Activated CD4-positive, alpha-beta memory T cell treated with anti-CD3 and anti-CD28 coated beads, Interleukin-2, amount 10 ng/mL, durations not matched to agents 7 days and 5 days (primary cell): ENCODE measurements at regions not wholly inside any gene's neighbourhood (a gene's known extent, or its start where the extent isn't known, plus 50 kb on each side); places are given as distances from the start of the nearest gene placed in this dataset.

Source experiments
- CTCF ChIA-PET: fragments of 350-600 bp; sonication (Branson Sonifier 250); formaldehyde crosslinking; loops from one replicate; lab custom pipeline; 2021; ENCODE audit warnings: antibody characterized with exemption, inconsistent platforms; lab: Charles Lee
- POLR2A ChIA-PET: fragments of 350-600 bp; sonication (Branson Sonifier 250); formaldehyde crosslinking; loops from one replicate; lab custom pipeline; 2021; ENCODE audit warnings: antibody characterized with exemption; lab: Charles Lee
- DNase-seq: peaks from one replicate; pipeline ENCODE4 v3.0.0-alpha.2; 2020
- H3K27ac Mint-ChIP-seq: one replicate; pipeline ENCODE4 v1.8.0; 2021; ENCODE audit warnings: mild to moderate bottlenecking, mixed read lengths
- H3K27me3 Mint-ChIP-seq: one replicate; pipeline ENCODE4 v1.8.0; 2021; ENCODE audit warnings: mixed read lengths
- H3K36me3 Mint-ChIP-seq: one replicate; pipeline ENCODE4 v1.8.0; 2021; ENCODE audit warnings: low read depth, mixed read lengths
- H3K4me1 Mint-ChIP-seq: one replicate; pipeline ENCODE4 v1.8.0; 2021; ENCODE audit warnings: mixed read lengths
- H3K4me3 Mint-ChIP-seq: one replicate; pipeline ENCODE4 v1.8.0; 2021; ENCODE audit warnings: mild to moderate bottlenecking, mixed read lengths
- H3K9me3 Mint-ChIP-seq: one replicate; pipeline ENCODE4 v1.8.0; 2021; ENCODE audit warnings: mixed read lengths

GRCh38 chr9:126750941-126751725, 53.7 kb upstream of the ZBTB43 start:
- no peak overlapping the region for H3K27ac Mint-ChIP-seq
- H3K4me1 Mint-ChIP-seq = peaks cover 22% of the 10 kb centered on the region
- peaks cover 31% of the 10 kb centered on the region for H3K27me3 Mint-ChIP-seq
- no peaks in the 10 kb centered on the region for H3K9me3 Mint-ChIP-seq
- no peak for DNase-seq
- no peak overlapping the region for H3K4me3 Mint-ChIP-seq
- POLR2A ChIA-PET = no interaction called here
- CTCF ChIA-PET = interaction anchor here (1.2 kb wide), 1 partner anchor 61 kb away, joined by 3 read pairs; no protein-coding TSS in a partner anchor
- H3K36me3 Mint-ChIP-seq = no peaks in the 10 kb centered on the region

GRCh38 chr9:126752376-126752775, 52.5 kb upstream of the ZBTB43 start:
- H3K9me3 Mint-ChIP-seq = no peaks in the 10 kb centered on the region

GRCh38 chr9:126752881-126753670, 51.8 kb upstream of the ZBTB43 start:
- ChIA-PET POLR2A (interaction anchor here (0.7 kb wide), 1 partner anchor 30 kb away, joined by 3 read pairs; no protein-coding TSS in a partner anchor), CTCF (interaction anchor here (1.1 kb wide), 1 partner anchor 47 kb away, joined by 3 read pairs; no protein-coding TSS in a partner anchor)
- H3K27me3 Mint-ChIP-seq = peaks cover 23% of the 10 kb centered on the region

More at GRCh38 chr9:126752376-126752775, 52.5 kb upstream of the ZBTB43 start:
- Mint-ChIP-seq H3K27me3 (peaks cover 28% of the 10 kb centered on the region), H3K4me1 (peaks cover 15% of the 10 kb centered on the region), H3K4me3 (no peak overlapping the region), H3K27ac (no peak overlapping the region), H3K36me3 (no peaks in the 10 kb centered on the region)
- DNase-seq = no peak
- ChIA-PET CTCF (interaction anchor here (1.1 kb wide), 1 partner anchor 46 kb away, joined by 3 read pairs; no protein-coding TSS in a partner anchor), POLR2A (interaction anchor here (0.7 kb wide), 1 partner anchor 29 kb away, joined by 3 read pairs; no protein-coding TSS in a partner anchor)

GRCh38 chr9:126754436-126755316, 50.2 kb upstream of the ZBTB43 start:
- no peaks in the 10 kb centered on the region for H3K4me1 Mint-ChIP-seq
- H3K4me3 Mint-ChIP-seq = no peak overlapping the region
- no peak for DNase-seq
- H3K27me3 Mint-ChIP-seq = peaks cover 13% of the 10 kb centered on the region
- POLR2A ChIA-PET = no interaction called here
- H3K27ac Mint-ChIP-seq = no peak overlapping the region
- H3K9me3 Mint-ChIP-seq = no peaks in the 10 kb centered on the region
- H3K36me3 Mint-ChIP-seq = no peaks in the 10 kb centered on the region
- CTCF ChIA-PET = no interaction called here

More at GRCh38 chr9:126752881-126753670, 51.8 kb upstream of the ZBTB43 start:
- Mint-ChIP-seq H3K36me3 (no peaks in the 10 kb centered on the region), H3K4me1 (peaks cover 8% of the 10 kb centered on the region), H3K27ac (no peak overlapping the region), H3K4me3 (no peak overlapping the region), H3K9me3 (no peaks in the 10 kb centered on the region)
- no peak for DNase-seq
